ENCODE measurements at regions not wholly inside any gene's neighbourhood (a gene's known extent, or its start where the extent isn't known, plus 50 kb on each side); places are given as distances from the start of the nearest gene placed in this dataset.
"Not testable (repeated sequence)": the region's sequence is repeated elsewhere in the genome, so short reads cannot be mapped to it uniquely, and the experiment has no call there.

DNA sequence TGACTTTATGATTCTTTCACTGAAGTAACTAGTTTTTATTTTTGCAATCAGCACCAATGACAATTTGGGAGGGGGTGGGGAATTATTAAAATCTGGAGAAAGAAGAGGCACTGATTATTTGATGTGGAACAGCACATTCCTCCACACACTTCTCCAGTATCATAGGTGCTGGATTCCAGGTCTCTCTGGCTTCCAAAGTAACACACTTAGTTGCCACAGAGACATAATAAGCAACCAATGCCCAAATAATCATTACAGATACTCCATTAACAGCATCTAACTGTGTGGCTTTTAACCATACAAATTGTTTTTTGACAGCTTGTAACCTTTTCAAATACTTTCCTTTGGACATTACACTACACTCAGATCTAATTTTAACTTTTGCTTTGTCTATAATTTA lies 131.0 kb upstream of the CDIN1 start:
- DNase-seq (ENCODE audit: low read depth), result no peak
- H3K4me3 ChIP-seq (ENCODE audit: low read length), result no peak overlapping the region
- TF ChIP-seq, protein P1, sequence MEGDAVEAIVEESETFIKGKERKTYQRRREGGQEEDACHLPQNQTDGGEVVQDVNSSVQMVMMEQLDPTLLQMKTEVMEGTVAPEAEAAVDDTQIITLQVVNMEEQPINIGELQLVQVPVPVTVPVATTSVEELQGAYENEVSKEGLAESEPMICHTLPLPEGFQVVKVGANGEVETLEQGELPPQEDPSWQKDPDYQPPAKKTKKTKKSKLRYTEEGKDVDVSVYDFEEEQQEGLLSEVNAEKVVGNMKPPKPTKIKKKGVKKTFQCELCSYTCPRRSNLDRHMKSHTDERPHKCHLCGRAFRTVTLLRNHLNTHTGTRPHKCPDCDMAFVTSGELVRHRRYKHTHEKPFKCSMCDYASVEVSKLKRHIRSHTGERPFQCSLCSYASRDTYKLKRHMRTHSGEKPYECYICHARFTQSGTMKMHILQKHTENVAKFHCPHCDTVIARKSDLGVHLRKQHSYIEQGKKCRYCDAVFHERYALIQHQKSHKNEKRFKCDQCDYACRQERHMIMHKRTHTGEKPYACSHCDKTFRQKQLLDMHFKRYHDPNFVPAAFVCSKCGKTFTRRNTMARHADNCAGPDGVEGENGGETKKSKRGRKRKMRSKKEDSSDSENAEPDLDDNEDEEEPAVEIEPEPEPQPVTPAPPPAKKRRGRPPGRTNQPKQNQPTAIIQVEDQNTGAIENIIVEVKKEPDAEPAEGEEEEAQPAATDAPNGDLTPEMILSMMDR (conservative IDR thresholded peaks at IDR 0.05; ENCODE audit: low read depth, low read length), result no peak

- no peak overlapping the region for H3K4me3 ChIP-seq (ENCODE audit: low read length)
- DNase-seq (ENCODE audit: low read depth), result no peak
- TF ChIP-seq, protein P1 (conservative IDR thresholded peaks at IDR 0.05; ENCODE audit: low read depth, low read length), result no peak
Observed at GRCh38 chr15:36449084-36449661, 130.3 kb upstream of the CDIN1 start.

DNA sequence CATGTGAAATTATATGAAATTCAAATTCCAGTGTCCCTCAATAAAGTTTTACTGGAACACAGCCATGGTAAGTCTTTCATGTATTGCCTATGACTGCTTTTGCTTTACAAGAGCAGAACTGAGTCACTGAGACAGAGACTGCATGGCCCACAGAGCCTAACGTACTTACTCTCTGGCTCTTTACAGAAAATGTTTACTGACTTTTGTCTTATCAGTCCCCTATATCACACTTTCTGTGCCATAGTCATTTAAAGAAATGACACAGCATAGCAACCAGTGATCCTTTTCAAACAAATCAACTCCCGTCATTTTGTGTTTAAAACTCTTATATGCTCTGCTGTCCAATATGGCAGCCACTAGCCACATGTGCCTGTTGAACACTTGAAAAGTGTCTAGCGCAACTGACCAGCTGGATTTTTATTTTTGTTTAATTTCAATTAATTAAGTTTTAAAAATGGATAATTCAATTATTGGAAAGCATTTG lies 129.7 kb upstream of the CDIN1 start:
- TF ChIP-seq, protein P1 (conservative IDR thresholded peaks at IDR 0.05; ENCODE audit: low read depth, low read length), result no peak
- no peak overlapping the region for H3K4me3 ChIP-seq (ENCODE audit: low read length)
- DNase-seq (ENCODE audit: low read depth), result no peak

- DNase-seq (ENCODE audit: low read depth); H3K4me3 ChIP-seq (ENCODE audit: low read length): not testable (repeated sequence)
Observed at GRCh38 chr15:36454244-36454643, 125.2 kb upstream of the CDIN1 start.

DNA sequence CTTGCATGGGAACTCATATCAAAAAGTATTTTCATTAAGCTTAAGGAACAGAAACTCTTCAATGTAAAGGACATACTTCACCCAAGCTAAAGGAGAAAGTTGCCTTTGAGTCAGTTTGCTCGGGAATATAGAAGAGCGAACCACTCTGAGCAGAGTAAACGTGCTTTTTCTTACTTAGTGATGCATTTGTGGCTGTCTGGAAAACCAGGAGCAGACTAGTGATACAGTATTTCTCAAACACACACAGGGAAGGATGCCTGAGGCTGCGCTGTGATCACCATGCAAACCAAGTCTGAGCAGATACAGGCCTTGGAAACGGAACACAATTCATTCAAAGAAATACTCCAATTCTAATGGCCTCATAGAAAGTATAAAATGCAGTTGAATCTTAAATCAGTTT lies 121.0 kb upstream of the CDIN1 start:
- H3K4me3 ChIP-seq (ENCODE audit: low read length), result no peak overlapping the region
- TF ChIP-seq, protein P1 (conservative IDR thresholded peaks at IDR 0.05; ENCODE audit: low read depth, low read length), result no peak
- DNase-seq (ENCODE audit: low read depth), result no peak

- no peak overlapping the region for H3K4me3 ChIP-seq (ENCODE audit: low read length)
- TF ChIP-seq, protein P1 (conservative IDR thresholded peaks at IDR 0.05; ENCODE audit: low read depth, low read length), result no peak
- DNase-seq (ENCODE audit: low read depth), result no peak
Observed at GRCh38 chr15:36465304-36465703, 114.1 kb upstream of the CDIN1 start.

- H3K4me3 ChIP-seq (ENCODE audit: low read length), result no peak overlapping the region
- TF ChIP-seq, protein P1 (conservative IDR thresholded peaks at IDR 0.05; ENCODE audit: low read depth, low read length), result no peak
- no peak for DNase-seq (ENCODE audit: low read depth)
Observed at GRCh38 chr15:36468746-36469145, 110.7 kb upstream of the CDIN1 start.

All from retinal pigment epithelial cell (primary cell).